ENCODE measurements at regions not wholly inside any gene's neighbourhood (a gene's known extent, or its start where the extent isn't known, plus 50 kb on each side); places are given as distances from the start of the nearest gene placed in this dataset.

GRCh38 chr12:75725521-75726111 is 214.2 kb upstream of the KRR1 start:
- Histone ChIP-seq H3K27me3 (no peaks in the 10 kb centered on the region), H3K27ac (peak overlapping the region; percentile 3), H3K4me3 (no peak overlapping the region), H3K4me1 (ENCODE audit: low read depth) (peaks cover 31% of the 10 kb centered on the region), H3K36me3 (no peaks in the 10 kb centered on the region), H3K9me3 (ENCODE audit: low read depth) (no peaks in the 10 kb centered on the region)
- peak; percentile 8 for TF ChIP-seq CTCF (IDR thresholded peaks at IDR 0.05; ENCODE audit: low read depth, low read length)
- DNase-seq (ENCODE audit: low read depth in 1 of 2, low spot score in 1 of 2) = peak in 1 of 2 donors; percentile 47

GRCh38 chr12:75724928-75725312 is 213.5 kb upstream of the KRR1 start:
- Histone ChIP-seq H3K27me3 (no peaks in the 10 kb centered on the region), H3K9me3 (ENCODE audit: low read depth) (no peaks in the 10 kb centered on the region), H3K4me3 (no peak overlapping the region), H3K27ac (peak overlapping the region; percentile 3), H3K36me3 (no peaks in the 10 kb centered on the region), H3K4me1 (ENCODE audit: low read depth) (peaks cover 34% of the 10 kb centered on the region)
- DNase-seq (ENCODE audit: low read depth in 1 of 2, low spot score in 1 of 2) = peak in 1 of 2 donors; percentile 77
- TF ChIP-seq CTCF (IDR thresholded peaks at IDR 0.05; ENCODE audit: low read depth, low read length) = no peak

- Histone ChIP-seq H3K9me3 (ENCODE audit: low read depth) (no peaks in the 10 kb centered on the region), H3K27me3 (no peaks in the 10 kb centered on the region), H3K27ac (no peak overlapping the region), H3K4me3 (no peak overlapping the region), H3K4me1 (ENCODE audit: low read depth) (peaks cover 34% of the 10 kb centered on the region), H3K36me3 (no peaks in the 10 kb centered on the region)
- no peak for TF ChIP-seq CTCF (IDR thresholded peaks at IDR 0.05; ENCODE audit: low read depth, low read length)
- peak in 1 of 2 donors; percentile 33 for DNase-seq (ENCODE audit: low read depth in 1 of 2, low spot score in 1 of 2)
Observed at GRCh38 chr12:75724307-75724927, 213.0 kb upstream of the KRR1 start.

DNA sequence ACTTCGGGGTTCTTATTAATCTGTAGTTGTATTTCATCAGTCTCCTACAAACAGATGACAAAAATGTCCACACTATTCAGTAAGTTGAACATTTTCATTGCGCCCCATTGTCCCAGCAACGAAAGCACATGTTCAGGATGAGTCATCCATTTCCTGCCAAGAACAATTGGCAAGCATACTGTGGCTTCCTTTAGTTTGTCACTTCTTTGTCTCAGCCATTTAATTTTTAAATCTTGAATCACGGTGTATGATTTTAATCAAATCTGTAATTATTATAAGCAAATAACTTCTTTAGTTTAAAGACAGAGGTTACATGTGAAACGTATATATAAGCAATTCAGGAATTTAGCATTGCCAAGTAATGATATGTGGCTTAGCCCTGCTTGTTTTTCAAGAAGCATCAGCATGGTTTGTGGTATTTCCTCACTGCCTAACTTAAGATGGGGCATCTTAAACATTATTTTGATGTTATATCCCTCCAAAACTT is 211.3 kb upstream of the KRR1 start:
- no peaks in the 10 kb centered on the region for H3K9me3 ChIP-seq (ENCODE audit: low read depth)
- no peak for TF ChIP-seq CTCF (IDR thresholded peaks at IDR 0.05; ENCODE audit: low read depth, low read length)
- no peak overlapping the region for H3K4me3 ChIP-seq
- no peak overlapping the region for H3K27ac ChIP-seq
- H3K4me1 ChIP-seq (ENCODE audit: low read depth) = peaks cover 34% of the 10 kb centered on the region
- no peaks in the 10 kb centered on the region for H3K36me3 ChIP-seq
- no peaks in the 10 kb centered on the region for H3K27me3 ChIP-seq
- peak in 1 of 2 donors; percentile 93 for DNase-seq (ENCODE audit: low read depth in 1 of 2, low spot score in 1 of 2)

GRCh38 chr12:75721796-75722195 is 210.4 kb upstream of the KRR1 start:
- Histone ChIP-seq H3K9me3 (ENCODE audit: low read depth) (no peaks in the 10 kb centered on the region), H3K27me3 (no peaks in the 10 kb centered on the region), H3K27ac (peak overlapping the region; percentile 25), H3K4me1 (ENCODE audit: low read depth) (peaks cover 34% of the 10 kb centered on the region), H3K36me3 (no peaks in the 10 kb centered on the region), H3K4me3 (no peak overlapping the region)
- no peak for TF ChIP-seq CTCF (IDR thresholded peaks at IDR 0.05; ENCODE audit: low read depth, low read length)
- DNase-seq (ENCODE audit: low read depth in 1 of 2, low spot score in 1 of 2) = no peak
